NCI-H2029 treated with DMSO at 0.1 percent for 48 hours (cell line): ENCODE measurements at regions not wholly inside any gene's neighbourhood (a gene's known extent, or its start where the extent isn't known, plus 50 kb on each side); places are given as distances from the start of the nearest gene placed in this dataset.
"Not testable (repeated sequence)": the region's sequence is repeated elsewhere in the genome, so short reads cannot be mapped to it uniquely, and the experiment has no call there.

Experiments used
- DNase-seq: peaks from one replicate; lab custom pipeline; 2025; lab: John Stamatoyannopoulos, UW

- no peak for DNase-seq
Observed at GRCh38 chr17:5899496-5900195, 170.5 kb upstream of the WSCD1 start.

DNA sequence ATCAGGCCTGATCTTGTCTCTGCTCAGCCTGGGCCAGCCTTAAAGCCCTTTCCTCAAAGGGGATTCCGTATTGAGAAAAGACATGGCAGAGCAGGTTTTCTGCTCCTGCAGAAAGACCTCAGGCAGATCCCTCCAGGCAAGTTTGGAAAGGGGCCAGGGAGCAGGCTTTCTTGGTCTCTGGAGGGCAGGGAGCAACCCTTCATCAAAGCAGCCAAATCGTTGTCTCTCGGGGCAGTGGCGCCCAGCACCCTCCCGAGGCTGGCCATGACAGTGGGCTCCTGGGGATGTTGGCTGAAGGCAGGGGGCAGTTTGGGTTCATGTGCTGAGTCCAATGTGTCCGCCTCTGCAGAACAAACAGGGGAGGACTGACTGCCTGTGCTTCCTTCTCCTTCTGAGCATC lies 168.4 kb upstream of the WSCD1 start:
- no peak for DNase-seq

DNA sequence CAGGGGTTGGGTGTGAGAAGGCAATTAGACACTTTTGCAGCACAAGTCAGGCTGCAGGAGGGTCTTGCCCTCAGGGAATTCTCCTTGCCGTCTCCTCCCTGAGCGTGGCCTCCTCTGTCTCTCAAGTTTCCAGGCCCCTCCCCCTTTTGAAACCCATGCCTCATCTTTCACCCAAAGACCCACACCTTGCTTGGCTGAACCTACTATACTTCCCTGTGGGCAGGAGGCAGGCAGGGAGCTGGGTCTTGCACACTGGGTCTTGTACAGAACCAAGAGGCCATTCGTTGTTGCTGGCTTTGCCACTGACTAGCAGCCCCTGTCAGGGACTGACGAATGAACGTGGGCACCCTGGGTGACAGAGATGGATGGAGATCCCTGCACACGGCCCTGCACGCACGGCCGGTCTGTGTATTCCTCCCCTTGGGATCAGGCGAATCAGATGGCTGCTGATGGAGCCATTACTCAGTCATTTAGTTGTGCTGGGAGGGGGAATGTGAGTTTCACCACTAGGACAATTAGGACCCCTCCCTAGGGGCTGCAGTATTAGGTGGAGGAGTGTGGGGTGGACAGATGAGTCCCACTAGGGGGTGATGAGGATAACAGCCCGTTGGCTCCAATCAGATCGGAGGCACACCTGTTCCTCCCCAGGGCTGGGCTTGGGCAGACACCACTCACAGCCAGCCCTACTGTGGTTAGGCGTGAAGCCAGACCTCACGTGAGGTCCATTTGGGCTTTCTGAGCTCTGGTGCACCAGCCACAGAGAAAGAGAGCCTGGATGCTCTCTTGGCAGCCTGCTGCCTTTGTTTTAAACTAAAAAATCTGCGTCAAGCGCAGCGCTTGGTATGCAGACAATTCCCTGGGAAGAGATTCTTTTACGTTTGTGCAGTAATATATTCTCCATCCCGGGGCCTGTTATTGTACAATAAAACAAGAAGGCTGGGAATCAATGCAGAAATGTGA lies 167.7 kb upstream of the WSCD1 start:
- no peak for DNase-seq

DNA sequence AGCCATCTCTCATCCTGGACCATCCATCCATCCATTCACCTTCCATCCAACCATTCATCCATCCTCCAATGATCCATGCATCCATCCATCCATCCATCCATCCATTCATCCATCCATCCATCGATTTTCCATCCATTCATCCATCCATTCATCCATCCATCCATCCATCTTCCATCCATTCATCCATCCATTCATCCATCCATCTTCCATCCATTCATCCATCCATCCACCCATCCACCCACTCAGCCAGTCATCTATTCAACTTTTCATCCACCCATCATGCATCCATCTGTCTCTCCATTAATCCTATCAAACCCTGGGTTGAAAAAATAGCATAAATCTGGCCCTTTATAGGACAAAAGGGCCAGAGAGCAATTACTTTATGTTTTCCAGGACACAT lies 158.3 kb upstream of the WSCD1 start:
- no peak for DNase-seq

GRCh38 chr17:5913032-5913531 lies 157.1 kb upstream of the WSCD1 start:
- DNase-seq: no peak

GRCh38 chr17:5913641-5914040 lies 156.5 kb upstream of the WSCD1 start:
- DNase-seq: no peak

DNA sequence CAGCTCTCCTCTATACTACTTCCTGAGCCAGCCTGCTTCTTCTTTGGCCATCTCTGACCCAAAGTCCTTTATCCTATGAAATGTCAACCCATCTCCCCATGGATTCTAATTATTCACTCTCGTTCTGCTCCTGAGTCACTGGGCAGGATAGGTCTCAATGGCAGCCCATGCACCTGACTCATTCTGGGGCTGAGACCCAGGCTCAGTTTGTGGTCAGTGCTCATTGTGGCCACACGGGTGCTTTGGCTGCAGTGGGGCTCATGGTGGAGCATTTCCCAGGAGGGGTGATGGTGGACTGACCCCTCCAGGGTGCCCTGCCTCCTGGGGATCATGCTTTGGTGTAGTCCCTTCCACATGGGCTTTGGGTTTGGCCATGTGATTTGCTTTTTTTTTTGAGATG lies 154.8 kb upstream of the WSCD1 start:
- DNase-seq: no peak

- no peak for DNase-seq
Observed at GRCh38 chr17:5919089-5919488, 151.1 kb upstream of the WSCD1 start.

- no peak for DNase-seq
Observed at GRCh38 chr17:5921512-5922282, 148.5 kb upstream of the WSCD1 start.

DNA sequence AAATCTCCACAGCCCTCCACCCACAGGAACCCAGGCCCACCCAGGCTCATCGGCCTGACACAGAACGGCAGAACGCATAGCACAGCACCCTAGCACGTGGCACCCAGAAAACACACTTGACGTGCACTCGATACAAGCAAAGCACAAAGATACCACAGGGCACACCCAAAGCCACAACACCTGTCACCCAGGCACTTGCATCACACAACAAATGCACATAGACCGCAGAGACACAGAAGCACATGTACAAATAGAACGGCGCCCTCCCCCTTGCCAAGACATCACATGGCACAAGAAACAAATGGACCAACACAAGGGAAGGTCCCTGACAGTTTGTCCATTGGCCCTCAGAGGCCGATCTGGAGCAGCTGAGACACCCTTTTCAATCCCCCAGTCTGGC lies 147.7 kb upstream of the WSCD1 start:
- peak; percentile 40 for DNase-seq

DNA sequence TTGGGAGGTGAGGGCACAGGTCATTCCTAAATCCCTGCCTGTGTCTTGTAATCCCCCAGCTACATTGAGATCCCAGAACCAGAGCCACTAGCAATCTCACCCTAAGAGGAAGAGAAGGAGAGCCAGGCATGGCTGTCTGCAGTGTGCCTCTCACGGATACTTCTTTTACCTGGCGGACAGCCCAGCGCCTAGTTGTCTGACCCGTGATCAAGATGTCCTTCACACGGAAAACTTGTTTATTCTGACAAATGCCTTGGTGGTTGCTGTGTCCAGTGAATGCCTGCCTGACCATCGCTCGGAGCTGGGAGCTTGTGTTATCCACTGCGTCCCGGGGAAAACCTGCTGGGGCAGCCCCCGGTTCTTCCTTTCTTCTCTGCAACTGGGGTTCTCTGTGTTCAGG lies 140.5 kb upstream of the WSCD1 start:
- no peak for DNase-seq

- DNase-seq: not testable (repeated sequence)
Observed at GRCh38 chr17:5930555-5930954, 139.6 kb upstream of the WSCD1 start.

GRCh38 chr17:5931616-5932015 lies 138.6 kb upstream of the WSCD1 start:
- no peak for DNase-seq

DNA sequence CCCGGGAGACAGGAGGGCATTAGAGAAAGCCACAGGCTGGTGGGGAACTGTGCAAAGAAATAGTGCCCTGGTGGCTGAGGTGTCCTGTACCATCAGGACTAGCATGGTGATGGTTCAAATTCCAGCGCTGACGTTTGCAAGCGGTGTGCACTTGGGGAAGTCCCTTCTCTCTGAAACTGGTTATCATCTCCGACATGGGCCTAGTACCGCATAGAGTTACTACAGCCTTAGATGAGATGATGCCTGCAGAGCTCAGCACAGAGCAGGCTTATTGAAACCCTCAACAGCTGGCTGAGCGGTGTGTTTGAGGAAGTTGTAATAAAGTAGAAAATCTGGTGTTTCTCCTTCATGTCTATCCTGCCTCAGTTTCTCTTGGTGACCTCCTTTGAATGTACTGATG lies 136.7 kb upstream of the WSCD1 start:
- no peak for DNase-seq

GRCh38 chr17:5941258-5941657 lies 128.9 kb upstream of the WSCD1 start:
- DNase-seq: no peak

DNA sequence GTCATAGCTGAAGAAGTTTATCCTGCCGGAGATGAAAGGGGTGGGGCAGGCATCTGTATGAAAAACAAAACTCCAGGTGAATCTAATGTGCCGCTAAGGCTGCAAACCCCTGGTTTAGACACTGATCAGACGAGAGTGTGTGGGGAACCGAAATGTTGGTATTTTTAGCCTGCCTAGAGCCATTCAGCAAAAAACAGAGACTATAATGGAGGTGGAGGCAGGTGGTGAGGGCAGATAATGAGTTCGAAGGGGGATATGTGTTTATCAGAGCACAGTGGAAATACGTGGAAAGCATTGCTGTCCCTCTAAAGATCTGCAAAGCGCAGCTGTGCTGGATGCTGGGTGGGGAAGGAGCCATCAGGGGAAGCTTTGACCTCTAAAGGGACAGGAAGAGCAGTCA lies 127.5 kb upstream of the WSCD1 start:
- no peak for DNase-seq

DNA sequence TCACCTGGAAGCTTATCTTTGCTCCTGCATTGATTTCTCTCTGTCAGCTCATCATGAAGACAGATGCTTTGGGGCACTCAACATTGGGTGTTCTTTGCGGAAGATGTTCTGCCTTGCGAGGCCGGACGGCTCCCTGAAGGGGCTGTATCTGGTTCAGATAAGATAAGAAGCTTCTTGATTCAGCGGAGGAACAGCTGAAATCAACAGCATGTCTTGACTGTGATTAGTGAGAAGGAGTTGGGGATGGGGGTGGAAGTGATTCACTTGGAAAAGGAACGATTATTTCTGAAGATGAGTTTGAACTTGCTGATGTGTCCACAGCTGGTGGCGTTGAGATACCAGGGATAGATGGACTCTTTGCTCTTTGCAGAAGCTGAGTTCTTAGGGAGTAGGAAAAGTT lies 126.9 kb upstream of the WSCD1 start:
- DNase-seq: no peak

DNA sequence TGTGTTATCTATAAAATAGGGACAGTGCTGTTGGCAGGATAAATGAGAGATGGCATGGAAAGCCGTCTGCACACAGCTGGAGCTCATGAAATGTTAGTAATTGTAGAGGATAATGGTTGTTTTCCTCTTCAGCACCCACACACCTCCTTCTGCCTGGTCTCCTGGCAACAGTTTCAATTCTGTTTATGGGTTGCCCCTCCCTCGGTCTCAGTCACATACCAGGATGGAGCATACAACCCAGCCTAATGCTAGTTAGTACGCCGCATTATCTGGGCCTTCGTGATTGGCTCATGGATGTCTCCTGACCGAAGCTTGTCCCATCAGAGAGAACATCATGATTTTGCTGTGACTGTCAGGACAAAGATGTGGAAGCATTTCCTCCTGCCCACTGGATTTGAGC lies 126.2 kb upstream of the WSCD1 start:
- DNase-seq: no peak

DNA sequence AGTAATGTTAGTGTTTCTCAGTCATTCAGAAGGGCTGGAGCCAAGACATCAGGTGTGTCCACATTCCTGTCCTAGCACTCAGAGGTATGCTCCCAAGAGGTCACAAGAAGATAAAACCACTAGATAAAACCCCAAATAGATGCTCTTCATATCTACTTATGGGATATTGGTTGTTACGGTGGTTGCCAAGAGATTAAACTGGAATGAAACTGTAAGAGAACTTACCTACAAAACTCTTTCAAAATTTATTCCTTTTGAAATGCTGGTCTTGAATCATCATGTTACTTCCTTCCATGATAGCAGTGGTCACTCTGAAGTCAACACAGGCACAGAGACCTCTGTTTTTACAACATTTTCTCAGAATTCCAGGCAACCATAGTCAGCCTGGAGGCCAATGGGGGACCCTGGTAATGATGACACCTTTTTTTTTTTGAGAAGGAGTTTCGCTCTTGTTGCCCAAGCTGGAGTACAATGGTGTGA lies 122.4 kb upstream of the WSCD1 start:
- DNase-seq: no peak

- no peak for DNase-seq
Observed at GRCh38 chr17:5948811-5949210, 121.4 kb upstream of the WSCD1 start.

DNA sequence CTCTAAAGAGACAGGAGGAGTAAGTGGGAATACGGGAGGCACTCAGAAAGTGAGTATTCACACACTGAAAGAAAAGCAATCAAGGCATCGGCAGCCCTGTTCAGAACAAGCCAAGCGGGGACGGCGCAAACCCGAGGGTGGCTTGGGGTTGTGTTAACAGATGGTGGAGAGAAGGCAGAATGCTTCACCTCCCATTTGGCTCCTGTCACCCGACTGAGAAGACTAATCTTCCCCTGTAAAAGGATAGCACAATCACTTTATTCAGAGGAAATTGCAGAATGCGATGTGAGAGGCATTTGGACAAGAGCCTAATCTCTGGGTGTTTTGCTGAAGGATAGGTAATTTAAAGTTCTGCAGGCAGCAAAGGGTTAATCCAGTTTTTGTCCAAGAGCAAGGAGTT lies 119.3 kb upstream of the WSCD1 start:
- no peak for DNase-seq

DNA sequence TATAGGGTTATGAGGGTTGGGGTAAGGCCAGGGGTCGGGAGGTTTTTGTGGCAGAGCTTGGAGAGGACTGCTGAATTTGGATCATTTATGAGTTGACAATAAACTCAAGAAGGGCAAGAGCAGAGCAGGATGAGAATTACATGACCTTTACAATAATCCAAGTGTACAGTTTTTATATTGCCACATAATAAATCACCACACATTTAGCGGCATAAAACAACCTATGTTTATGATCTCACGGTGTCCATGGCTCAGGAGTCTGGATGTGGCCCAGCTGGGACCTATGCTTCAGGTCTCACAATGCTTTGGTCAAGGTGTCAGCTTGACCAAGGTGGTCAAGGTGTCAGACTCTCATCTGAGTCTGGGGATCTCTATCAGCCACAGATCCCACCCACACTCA lies 118.3 kb upstream of the WSCD1 start:
- DNase-seq: no peak
